PFSK-1 (cell line): ENCODE measurements at regions not wholly inside any gene's neighbourhood (a gene's known extent, or its start where the extent isn't known, plus 50 kb on each side); places are given as distances from the start of the nearest gene placed in this dataset.

ENCODE experiments used
- FOXP2 ChIP-seq: optimal IDR thresholded peaks from 2 replicates; pipeline ENCODE3; 2011; ENCODE audit warnings: borderline replicate concordance, control low read depth, inconsistent platforms; ENCODE audit not compliant: insufficient read depth; ENCODE audit errors: extremely low read length, extremely low read depth
- POLR2AphosphoS5 ChIP-seq: IDR thresholded peaks from 2 replicates; pipeline ENCODE4 v1.6.1; 2012; ENCODE audit warnings: low read depth, mild to moderate bottlenecking, control low read depth, low read length, moderate library complexity
- REST ChIP-seq, 2 experiments: IDR thresholded peaks; 2 replicates each; pipeline versions ENCODE4 v1.6.1 to v1.8.0; 2011 to 2012; ENCODE audit warnings: low read depth in 2 of 2, low read length in 2 of 2, control low read depth in 1 of 2, inconsistent platforms in 1 of 2, mild to moderate bottlenecking in 1 of 2, moderate library complexity in 1 of 2; ENCODE audit not compliant: insufficient read depth in 1 of 2
- SIN3A ChIP-seq: IDR thresholded peaks from 2 replicates; pipeline ENCODE4 v1.6.1; 2012; ENCODE audit warnings: mild to moderate bottlenecking, low read length, moderate library complexity, borderline replicate concordance; ENCODE audit not compliant: insufficient read depth
- TAF1 ChIP-seq: IDR thresholded peaks from 2 replicates; pipeline ENCODE4 v1.6.1; 2012; ENCODE audit warnings: low read length, control low read depth, borderline replicate concordance; ENCODE audit not compliant: insufficient read depth

- TF ChIP-seq SIN3A (no peak), TAF1 (no peak), FOXP2 (no peak), POLR2AphosphoS5 (no peak), REST (IDR thresholded peaks at IDR 0.05; ENCODE audit: insufficient read depth in 1 of 2, low read depth in 2 of 2, low read length in 2 of 2) (no peak)
Measured at GRCh38 chr5:74401946-74402320, 238.6 kb downstream of the ENC1 start.

- TF ChIP-seq FOXP2 (no peak), POLR2AphosphoS5 (no peak), TAF1 (no peak), REST (IDR thresholded peaks at IDR 0.05; ENCODE audit: insufficient read depth in 1 of 2, low read depth in 2 of 2, low read length in 2 of 2) (no peak), SIN3A (no peak)
Measured at GRCh38 chr5:74401281-74401945, 239.1 kb downstream of the ENC1 start.

GRCh38 chr5:74400067-74400466 lies 240.5 kb downstream of the ENC1 start:
- TF ChIP-seq TAF1 = no peak
- no peak for TF ChIP-seq REST (IDR thresholded peaks at IDR 0.05; ENCODE audit: insufficient read depth in 1 of 2, low read depth in 2 of 2, low read length in 2 of 2)
- TF ChIP-seq FOXP2 = no peak
- no peak for TF ChIP-seq POLR2AphosphoS5

GRCh38 chr5:74396913-74397622 lies 243.5 kb downstream of the ENC1 start:
- TF ChIP-seq FOXP2 (no peak), SIN3A (no peak), TAF1 (no peak), POLR2AphosphoS5 (no peak), REST (IDR thresholded peaks at IDR 0.05; ENCODE audit: insufficient read depth in 1 of 2, low read depth in 2 of 2, low read length in 2 of 2) (no peak)
